Epithelial cell of prostate (primary cell): ENCODE measurements at regions not wholly inside any gene's neighbourhood (a gene's known extent, or its start where the extent isn't known, plus 50 kb on each side); places are given as distances from the start of the nearest gene placed in this dataset.

Experiments
- DNase-seq: peaks from one replicate; pipeline ENCODE4 v3.0.0-alpha.2; 2011; ENCODE audit warnings: low read depth, low spot score
- H3K27ac ChIP-seq: fragments of 450-650 bp; 2 replicates; pipeline ENCODE4 v1.5.1; 2017; ENCODE audit warnings: mild to moderate bottlenecking

DNA sequence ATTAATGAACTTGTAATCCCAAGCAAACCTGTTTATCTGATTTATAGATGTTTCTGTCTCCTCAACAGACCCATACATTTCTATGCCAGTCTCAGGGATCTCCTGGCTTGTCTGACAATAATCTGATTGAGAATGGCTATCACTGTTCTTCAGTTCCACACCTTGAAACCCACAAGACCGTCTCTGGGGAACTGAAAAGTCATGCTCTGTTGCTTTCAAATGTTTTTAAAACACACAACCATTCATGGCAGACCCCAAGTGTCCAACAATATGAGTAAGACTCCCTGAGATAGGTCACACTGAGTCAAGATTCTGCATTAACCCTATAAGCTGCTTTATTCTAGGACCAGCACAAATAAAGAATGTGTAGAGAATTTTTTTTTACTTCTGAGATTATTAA lies 611.2 kb upstream of the PLXNA2 start:
- H3K27ac ChIP-seq: no peak overlapping the region
- no peak for DNase-seq

DNA sequence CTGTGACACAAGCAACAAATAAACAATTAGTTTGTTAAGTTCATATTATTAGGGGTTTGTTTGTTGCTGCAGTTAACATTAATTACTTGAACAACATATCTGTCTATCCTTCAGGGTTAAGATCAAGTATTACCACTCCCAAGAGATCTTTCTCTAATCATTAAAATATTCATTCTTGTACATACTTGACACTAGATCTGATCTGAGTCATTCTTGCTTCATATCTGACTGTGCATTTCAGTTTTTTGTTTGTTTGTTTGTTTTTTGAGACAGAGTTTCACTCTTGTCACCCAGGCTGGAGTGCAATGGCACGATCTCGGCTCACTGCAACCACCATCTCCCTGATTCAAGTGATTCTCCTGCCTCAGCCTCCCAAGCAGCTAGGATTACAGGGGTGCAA lies 613.3 kb upstream of the PLXNA2 start:
- no peak overlapping the region for H3K27ac ChIP-seq

DNA sequence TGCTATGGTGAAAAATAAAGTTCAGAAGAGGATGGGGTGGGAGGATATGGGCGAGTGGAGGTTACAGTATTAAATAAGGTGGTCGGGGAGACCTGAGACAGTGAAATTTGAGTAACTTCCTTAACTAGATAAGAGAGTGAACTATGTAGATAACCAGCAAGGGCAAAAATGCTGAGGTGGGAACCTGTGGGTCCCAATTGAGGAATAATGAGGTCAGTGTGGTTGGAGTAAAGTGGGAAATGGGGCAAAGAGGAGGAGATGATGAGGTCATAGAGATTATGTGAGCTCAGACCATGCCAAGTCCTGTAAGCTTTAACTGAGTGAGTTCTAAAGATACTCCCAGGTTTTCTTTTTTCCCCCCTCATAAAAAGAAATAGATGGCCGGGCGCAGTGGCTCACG lies 614.6 kb upstream of the PLXNA2 start:
- no peak for DNase-seq

More for the DNA sequence above, 613.3 kb upstream of the PLXNA2 start:
- no peak for DNase-seq

DNA sequence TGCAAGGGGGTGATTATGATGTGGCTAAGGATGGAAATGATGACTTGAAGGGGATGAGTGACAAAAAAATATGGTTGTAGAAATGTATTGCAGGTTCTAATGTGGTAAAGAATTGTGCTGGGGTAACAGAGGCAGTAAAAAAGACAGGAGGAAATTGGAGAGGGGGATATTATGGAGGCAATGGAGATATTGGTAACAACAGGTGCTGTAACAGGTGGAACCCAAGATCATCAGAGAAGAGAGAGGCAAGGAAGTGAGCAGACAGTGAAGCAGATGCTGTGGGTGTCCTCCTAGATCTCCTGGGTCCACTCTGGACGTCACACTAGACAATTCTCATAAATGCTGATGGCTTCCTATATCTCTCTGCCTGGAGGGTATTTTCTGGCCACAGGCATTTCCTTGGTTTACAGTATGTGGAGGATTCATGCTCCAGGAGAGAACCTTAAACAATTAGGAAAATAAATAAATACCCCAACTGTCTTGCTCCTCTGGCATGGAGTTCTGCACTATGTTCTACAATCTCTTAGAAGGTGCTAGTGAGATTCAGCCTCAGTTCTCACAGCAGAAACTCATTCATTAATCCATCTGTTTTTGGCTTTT lies 620.3 kb upstream of the PLXNA2 start:
- DNase-seq: no peak

More for the DNA sequence above, 614.6 kb upstream of the PLXNA2 start:
- no peak overlapping the region for H3K27ac ChIP-seq

DNA sequence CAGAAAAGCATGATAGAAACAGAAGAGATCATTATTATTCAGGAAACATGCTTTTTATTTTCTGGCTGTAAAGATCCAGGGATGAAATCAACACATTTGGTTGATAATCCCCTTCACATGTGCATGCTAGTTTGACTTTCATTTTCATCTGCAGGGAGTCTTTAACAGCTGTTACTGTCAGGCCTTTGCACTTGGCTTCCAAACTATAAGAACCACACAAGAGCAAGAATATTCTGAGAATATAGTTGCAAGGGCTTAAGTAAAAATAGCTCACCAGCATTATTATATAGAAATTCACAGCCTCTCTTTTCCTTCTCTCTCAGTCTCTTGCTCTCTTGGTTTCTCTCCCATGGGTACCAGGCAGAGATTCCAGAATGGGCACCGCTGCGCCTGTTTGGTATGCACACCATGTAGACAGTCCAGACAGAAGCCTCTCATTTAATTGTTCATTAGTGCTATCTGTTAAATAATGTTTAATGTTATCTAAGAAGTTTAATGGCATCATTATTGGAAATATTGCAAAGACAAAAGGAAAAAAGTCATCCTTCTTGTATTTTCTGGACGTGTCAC lies 622.3 kb upstream of the PLXNA2 start:
- no peak for DNase-seq
- no peak overlapping the region for H3K27ac ChIP-seq

More for the DNA sequence above, 620.3 kb upstream of the PLXNA2 start:
- H3K27ac ChIP-seq: no peak overlapping the region

DNA sequence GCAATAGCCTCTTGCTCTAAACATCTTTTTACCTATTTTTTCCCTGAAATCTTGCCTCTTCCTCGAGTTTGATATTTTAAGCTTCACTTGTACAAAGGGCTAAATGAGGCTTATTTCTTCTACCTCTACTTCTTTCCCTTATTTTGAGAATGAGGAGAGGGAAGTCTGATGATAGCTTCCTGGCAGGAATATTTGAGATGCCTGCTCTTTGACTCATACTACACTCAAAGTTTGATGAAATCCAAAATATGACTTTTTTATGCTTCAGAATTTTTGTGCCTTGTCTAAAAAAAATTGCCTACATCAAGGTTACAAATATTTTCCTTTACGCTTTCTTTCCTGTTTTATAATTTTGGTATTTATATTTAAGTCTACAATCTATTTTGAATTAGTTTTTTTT lies 624.4 kb upstream of the PLXNA2 start:
- DNase-seq: no peak

DNA sequence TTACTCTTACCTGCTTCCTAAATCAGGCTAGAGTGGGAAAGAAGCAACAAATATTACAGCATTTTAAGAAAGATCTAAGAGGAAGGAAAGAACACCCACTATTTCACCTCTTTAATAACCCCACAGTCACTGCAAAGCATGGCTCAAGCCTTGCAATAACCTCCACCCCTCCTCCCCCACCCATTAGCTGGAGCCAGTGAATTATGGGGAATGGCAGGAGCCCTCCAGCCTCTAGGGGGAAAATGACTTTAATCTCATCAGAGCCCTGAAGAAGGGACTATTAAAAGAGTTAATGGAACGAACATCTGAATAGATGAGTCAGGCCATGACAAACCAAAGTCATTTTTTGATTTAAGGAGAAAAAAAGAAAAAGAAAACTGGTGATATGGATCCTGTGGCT lies 630.7 kb upstream of the PLXNA2 start:
- H3K27ac ChIP-seq: no peak overlapping the region
- DNase-seq: no peak

More for the DNA sequence above, 624.4 kb upstream of the PLXNA2 start:
- H3K27ac ChIP-seq: no peak overlapping the region

DNA sequence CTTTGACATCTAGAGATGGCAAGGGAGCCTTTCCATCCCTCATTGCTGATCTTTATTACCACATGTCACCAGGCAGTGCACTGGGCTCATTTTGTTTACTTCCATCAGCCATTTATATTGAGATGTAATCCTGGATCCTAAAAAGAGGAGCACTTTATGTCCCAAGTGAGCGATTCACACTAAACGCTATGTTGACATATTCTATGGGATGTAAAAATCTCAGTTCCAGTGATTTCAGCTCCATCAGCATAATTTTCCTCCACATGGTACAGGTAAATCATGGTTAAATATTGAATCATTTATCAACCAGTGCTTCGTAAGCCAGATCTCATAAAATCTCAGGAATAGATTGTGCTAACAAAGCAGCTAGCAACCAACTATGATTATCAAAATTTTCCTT lies 634.8 kb upstream of the PLXNA2 start:
- no peak for DNase-seq
- no peak overlapping the region for H3K27ac ChIP-seq

DNA sequence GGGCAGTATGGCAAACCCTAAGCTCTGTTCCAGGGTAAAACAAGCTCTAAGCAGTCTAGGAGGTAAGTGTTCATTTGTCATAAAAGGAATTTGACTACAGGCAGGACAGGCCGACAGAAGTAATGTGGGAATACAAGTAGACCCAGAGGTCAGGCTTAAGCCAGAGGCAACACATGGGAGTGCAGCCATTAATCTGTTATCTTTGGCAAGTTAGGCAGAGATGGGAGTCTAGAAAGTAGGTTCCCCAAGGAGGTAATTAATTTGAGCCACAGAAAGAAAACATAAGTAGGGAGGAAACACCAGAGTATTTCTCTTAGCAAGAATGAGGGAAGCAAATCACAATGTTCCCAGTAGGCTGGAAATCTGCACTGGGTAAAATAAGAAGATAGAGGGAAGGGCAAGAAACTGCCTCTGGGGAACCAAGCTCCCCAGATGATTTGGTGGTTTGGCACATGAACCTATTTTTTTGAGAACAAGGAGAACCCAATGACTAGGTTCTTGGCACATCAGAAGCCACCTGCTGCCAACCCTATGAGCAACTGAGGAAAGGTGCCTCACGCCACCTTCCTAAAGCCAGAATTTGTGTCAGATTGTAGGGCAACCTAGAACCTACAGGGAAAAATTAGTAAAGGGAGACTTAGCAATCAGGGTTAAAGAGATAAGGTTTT lies 636.4 kb upstream of the PLXNA2 start:
- H3K27ac ChIP-seq: no peak overlapping the region
- DNase-seq: no peak

DNA sequence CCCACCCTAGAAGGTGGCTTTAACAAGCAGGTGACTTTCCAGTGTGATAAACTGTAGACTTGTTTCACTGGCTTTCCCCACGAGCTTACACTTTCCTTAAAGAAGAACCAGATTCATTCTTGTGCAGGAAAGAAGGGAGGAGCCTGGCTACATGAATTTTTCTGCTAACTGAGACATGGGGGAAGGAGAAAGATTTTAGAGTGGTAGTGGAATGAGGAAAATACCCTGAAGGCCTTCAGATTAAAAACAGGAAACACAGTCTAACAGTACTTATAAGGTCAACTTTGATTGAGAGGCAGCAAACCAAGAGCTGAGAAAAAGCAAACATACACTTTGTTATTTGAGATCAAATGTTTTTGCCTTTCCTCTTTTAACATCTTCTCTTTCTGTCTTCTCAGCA lies 640.9 kb upstream of the PLXNA2 start:
- H3K27ac ChIP-seq: no peak overlapping the region
- DNase-seq: no peak

DNA sequence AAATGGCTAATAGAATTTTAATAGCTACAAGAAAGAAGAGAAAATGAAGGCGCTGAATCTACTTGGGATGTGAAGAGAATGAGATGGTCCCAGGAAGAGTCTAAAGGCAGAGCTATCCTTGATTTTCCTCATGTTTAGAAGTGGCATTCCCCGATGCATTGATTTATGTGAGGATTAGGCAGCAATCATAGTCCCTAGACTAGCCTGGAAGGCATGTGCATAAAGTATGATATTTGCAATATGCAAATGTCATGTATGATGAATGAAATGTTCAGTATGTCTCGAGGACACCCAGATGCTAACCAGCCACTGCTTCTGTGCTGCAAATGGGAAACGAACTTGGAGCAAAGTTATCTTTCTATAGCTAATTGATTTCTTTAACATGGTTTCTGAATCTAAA lies 641.5 kb upstream of the PLXNA2 start:
- no peak for DNase-seq
- H3K27ac ChIP-seq: no peak overlapping the region

DNA sequence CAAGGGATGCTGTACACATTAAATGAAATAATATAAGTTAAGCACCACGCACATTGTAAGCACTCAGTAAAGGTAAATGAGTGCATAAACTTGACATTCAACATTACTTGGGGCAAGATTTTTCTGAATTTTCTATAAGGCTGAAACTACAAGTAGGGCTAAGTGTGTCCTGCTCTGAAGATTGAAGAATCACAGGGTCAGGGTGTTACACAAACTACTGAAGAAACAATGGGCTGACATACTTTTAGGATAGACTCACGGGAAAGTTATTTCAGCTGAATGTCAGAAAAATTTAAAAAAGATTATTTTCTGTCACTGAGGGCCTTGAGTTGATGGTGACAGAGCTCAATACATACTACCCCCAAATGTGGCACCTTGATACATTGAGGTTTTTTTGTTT lies 644.2 kb upstream of the PLXNA2 start:
- DNase-seq: no peak
- H3K27ac ChIP-seq: no peak overlapping the region

DNA sequence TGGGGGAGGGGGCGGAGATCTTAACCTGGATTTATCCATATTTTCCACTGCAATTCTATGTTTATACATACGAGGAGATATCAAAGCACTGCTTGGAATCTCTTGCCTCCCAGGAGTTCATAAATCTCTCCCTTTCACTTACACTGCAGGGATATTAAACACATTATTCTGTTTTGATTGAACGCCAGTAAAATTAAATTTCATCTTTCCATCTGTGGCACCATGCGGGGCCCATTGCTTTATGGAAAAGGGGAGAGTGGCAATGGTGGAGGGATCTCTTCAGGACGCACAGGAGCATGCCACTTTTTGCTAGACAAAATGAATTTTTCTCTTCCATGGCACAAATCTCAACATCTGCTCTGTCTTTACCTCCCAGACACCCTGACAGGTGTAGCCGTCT lies 648.0 kb upstream of the PLXNA2 start:
- no peak for DNase-seq
- no peak overlapping the region for H3K27ac ChIP-seq

DNA sequence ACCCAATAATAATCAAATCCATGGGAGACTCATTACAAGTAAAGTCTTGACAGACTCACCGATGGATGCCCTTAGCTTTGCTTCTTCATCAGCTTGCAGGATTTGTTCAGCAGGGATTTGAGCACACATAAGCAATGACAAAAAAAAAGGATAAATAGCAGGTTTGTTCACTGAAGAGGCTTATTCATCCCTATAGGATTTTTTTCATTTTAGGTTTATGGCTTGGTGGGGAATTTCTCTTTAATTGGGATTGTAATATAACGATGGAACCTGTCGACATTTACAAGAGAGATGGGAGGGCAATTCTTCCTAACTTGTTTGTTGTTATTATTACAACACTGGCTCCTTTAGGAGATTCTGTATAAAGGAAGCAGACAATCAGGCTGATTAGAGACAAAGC lies 649.1 kb upstream of the PLXNA2 start:
- no peak for DNase-seq
- no peak overlapping the region for H3K27ac ChIP-seq

DNA sequence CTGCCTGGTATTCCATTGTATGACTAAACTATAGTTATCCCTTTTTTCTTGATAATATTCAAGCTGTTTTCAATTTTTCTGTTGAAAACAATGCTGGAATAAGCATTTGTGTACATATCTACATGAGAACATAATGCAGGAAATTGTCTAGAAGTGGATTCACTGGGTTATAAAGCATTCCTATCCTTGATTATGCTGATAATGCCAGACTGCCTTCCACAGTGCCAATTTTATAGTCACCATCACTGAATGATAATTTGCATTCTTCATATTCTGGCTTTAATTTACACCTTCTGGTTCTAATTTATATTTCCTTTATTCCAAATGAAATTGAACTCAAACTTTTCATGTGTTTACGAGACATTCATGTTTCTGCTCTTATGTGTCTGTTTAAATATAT lies 651.0 kb upstream of the PLXNA2 start:
- DNase-seq: no peak
- H3K27ac ChIP-seq: no peak overlapping the region

DNA sequence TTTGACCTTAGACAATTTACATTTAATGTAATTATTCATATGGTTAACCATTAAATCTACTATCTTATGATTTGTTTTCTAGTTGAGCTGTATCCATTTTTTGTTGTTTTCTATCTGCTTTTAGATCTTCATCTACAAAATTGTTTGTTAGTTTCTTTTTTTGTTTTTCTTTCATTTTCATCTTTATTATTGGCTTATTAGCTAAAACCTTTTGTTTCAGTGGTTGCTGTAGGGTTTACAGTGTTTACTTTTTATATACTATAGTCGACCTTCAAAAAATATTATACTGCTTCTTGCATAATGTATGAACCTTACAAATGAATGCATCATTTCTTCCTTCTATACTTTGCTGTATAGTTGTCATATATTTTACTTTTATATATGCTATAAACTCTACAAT lies 651.6 kb upstream of the PLXNA2 start:
- DNase-seq: no peak
- H3K27ac ChIP-seq: no peak overlapping the region

DNA sequence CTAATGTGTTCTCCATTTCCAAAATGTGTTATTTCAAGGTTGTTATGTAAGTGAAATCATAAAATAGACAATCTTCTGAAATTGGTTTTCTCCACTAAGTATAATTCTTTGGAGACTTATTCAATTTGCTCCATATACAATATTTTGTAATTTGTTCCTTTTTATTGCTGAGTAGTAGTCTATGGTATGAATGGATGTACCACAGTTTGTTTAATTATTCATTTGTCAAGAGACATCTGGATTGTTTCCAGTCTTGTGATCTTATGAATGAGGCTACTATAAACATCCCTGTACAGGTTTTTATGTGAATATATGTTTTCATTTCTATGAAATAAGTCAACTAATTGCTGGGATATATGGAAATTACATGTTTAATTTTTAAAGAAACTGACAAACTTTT lies 652.6 kb upstream of the PLXNA2 start:
- no peak for DNase-seq

DNA sequence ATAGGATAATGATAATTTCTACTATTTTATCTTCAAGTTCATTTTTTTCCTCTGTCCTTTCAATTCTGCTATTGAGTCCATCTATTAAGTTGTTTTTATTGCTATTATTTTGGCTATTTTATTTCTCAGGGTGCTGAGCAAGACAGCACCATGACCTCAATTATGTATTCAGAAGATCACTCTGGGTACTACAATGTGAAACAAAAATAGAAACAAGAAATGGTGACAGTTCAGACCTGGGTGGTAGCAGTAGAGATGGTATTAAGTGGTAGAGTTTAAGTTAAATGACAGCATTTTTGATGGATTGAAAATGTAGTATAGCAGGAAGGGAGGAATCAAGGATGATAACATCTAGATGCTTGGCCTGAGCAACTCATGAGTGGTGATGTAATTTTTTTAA lies 655.3 kb upstream of the PLXNA2 start:
- H3K27ac ChIP-seq: no peak overlapping the region
- no peak for DNase-seq

More for the DNA sequence above, 652.6 kb upstream of the PLXNA2 start:
- H3K27ac ChIP-seq: no peak overlapping the region

DNA sequence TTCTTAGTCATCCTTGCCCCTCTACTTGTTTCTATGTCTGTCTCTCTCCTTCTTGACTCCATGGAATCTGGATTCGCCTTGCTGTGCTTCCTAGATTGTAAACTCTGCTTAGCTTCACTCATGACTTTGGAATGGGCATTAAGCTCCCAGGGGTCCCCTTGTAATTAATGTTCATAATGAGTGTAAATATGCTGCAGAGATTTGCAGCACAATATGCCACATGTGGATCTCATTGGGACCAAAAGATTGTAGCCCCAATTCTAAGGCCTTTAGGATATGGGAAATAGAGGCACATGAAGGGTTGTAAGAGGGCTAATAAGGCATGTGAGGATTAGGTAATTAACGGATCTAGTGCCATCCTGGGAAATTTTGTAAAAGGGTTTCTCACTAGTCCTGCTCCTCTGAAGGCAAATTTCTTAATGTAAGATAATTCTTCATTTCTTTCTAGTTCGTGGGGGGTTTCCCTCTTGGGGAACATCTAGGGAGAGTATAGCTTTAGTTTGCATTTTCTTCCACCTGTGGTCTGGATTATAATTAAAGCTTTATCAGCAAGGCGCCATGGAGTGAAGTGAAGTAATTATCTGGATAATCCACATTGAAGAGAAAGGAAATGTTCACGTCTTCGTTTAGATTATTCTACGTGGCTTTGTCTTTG lies 659.2 kb upstream of the PLXNA2 start:
- no peak overlapping the region for H3K27ac ChIP-seq
- DNase-seq: no peak

DNA sequence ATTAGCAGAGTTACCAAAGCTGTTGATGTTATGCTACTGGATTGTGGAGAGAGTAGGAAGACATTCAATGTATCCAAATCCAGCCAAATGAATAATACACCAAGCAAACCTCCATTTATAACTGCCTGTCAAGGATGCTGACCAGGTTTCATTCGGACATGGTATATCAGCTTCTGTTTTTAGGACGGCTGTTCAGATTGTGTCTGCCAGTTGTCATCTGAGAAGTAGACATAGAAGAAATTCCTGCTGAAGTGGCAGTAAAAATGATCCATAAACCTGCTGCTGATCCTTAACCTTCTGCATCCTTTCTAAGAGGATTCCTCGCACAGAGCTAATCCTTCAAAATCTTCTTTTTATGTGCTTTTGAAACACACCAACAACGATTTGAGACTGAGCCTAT lies 663.6 kb upstream of the PLXNA2 start:
- no peak for DNase-seq
- no peak overlapping the region for H3K27ac ChIP-seq
